IMR-90 (cell line): ENCODE measurements at regions not wholly inside any gene's neighbourhood (a gene's known extent, or its start where the extent isn't known, plus 50 kb on each side); places are given as distances from the start of the nearest gene placed in this dataset.

Source experiments
- ATAC-seq: fragments of 200-7000 bp; cut with Tn5 transposase; 2 replicates; pipeline ENCODE4 v1.9.1; 2020; ENCODE audit warnings: low read depth, mild to moderate bottlenecking, moderate library complexity
- BruUV-seq: library from RNA; stranded (reverse); fragments of 400-500 nt; replicated peaks from 2 replicates; lab custom pipeline; 2021; lab: Mats Ljungman, UMichigan
- CTCF ChIA-PET: fragments of 300-600 bp; formaldehyde crosslinking; extraction: SDS; loops from one replicate; lab custom pipeline; 2021; ENCODE audit warnings: antibody characterized with exemption; lab: Yijun Ruan, JAX
- POLR2A ChIA-PET: fragments of 300-600 bp; sonication (Branson Sonifier 250); formaldehyde crosslinking; loops from one replicate; lab custom pipeline; 2022; ENCODE audit warnings: antibody characterized with exemption; ENCODE audit not compliant: unreplicated experiment; lab: Charles Lee
- DNase-seq: peaks from one replicate; pipeline ENCODE4 v3.0.0; 2013
- H2AFZ ChIP-seq: replicated peaks from 2 replicates; pipeline ENCODE3; 2013; ENCODE audit warnings: low read length, mild to moderate bottlenecking; ENCODE audit not compliant: poor library complexity
- H2AK5ac ChIP-seq: 2 replicates; pipeline ENCODE4 v1.6.1; 2013; ENCODE audit warnings: low read depth, low read length, inconsistent platforms
- H2AK9ac ChIP-seq: replicated peaks from 2 replicates; pipeline ENCODE3; 2013; ENCODE audit warnings: mild to moderate bottlenecking, low read depth, low read length, moderate library complexity; ENCODE audit not compliant: poor library complexity
- H2BK120ac ChIP-seq: 2 replicates; pipeline ENCODE4 v1.6.1; 2013; ENCODE audit warnings: low read depth, low read length, inconsistent platforms
- H2BK15ac ChIP-seq: 3 replicates; pipeline ENCODE4 v1.6.1; 2013; ENCODE audit warnings: low read depth, low read length, inconsistent platforms
- H2BK20ac ChIP-seq: 2 replicates; pipeline ENCODE4 v1.6.1; 2013; ENCODE audit warnings: low read depth, mild to moderate bottlenecking, inconsistent platforms, low read length, moderate library complexity
- H2BK5ac ChIP-seq: 2 replicates; pipeline ENCODE4 v1.6.1; 2013; ENCODE audit warnings: mild to moderate bottlenecking, low read depth, low read length, inconsistent platforms; ENCODE audit not compliant: poor library complexity, severe bottlenecking
- H3K14ac ChIP-seq: replicated peaks from 2 replicates; pipeline ENCODE4 v1.6.1; 2013; ENCODE audit warnings: low read depth, low read length, inconsistent platforms
- H3K18ac ChIP-seq: 2 replicates; pipeline ENCODE4 v1.6.1; 2013; ENCODE audit warnings: low read depth, low read length, control low read depth
- H3K23ac ChIP-seq: 2 replicates; pipeline ENCODE4 v1.6.1; 2013; ENCODE audit warnings: low read depth, low read length, inconsistent platforms
- H3K27ac ChIP-seq: 2 replicates; pipeline ENCODE4 v1.5.1; 2013; ENCODE audit warnings: mild to moderate bottlenecking, control low read depth, low read length; ENCODE audit not compliant: insufficient read depth
- H3K27me3 ChIP-seq: 2 replicates; pipeline ENCODE4 v1.6.1; 2013; ENCODE audit warnings: low read length; ENCODE audit not compliant: control insufficient read depth, insufficient read depth
- H3K36me3 ChIP-seq: 2 replicates; pipeline ENCODE4 v1.6.1; 2013; ENCODE audit warnings: low read length, mixed read lengths; ENCODE audit not compliant: control insufficient read depth, insufficient read depth
- H3K4ac ChIP-seq: 2 replicates; pipeline ENCODE4 v1.6.1; 2013; ENCODE audit warnings: low read depth, low read length, inconsistent platforms
- H3K4me1 ChIP-seq: 2 replicates; pipeline ENCODE4 v1.6.1; 2013; ENCODE audit warnings: low read length, mixed read lengths; ENCODE audit not compliant: control insufficient read depth, insufficient read depth
- H3K4me2 ChIP-seq: 2 replicates; pipeline ENCODE4 v1.6.1; 2013; ENCODE audit warnings: low read depth, mild to moderate bottlenecking, control low read depth, low read length, moderate library complexity
- H3K4me3 ChIP-seq: 2 replicates; pipeline ENCODE4 v1.5.1; 2013; ENCODE audit warnings: low read depth, mild to moderate bottlenecking, control low read depth, low read length, moderate library complexity; ENCODE audit not compliant: insufficient read depth
- H3K56ac ChIP-seq: 2 replicates; pipeline ENCODE4 v1.6.1; 2013; ENCODE audit warnings: low read length, inconsistent platforms; ENCODE audit not compliant: insufficient read depth; ENCODE audit errors: extremely low read depth
- H3K79me1 ChIP-seq, 2 experiments: 2 replicates each; pipeline ENCODE4 v1.6.1; 2013; ENCODE audit warnings: low read length in 2 of 2, inconsistent platforms in 1 of 2, low read depth in 1 of 2
- H3K9ac ChIP-seq: 2 replicates; pipeline ENCODE4 v1.6.1; 2013; ENCODE audit warnings: low read depth, low read length, control low read depth
- H3K9me1 ChIP-seq: 2 replicates; pipeline ENCODE4 v1.6.1; 2013; ENCODE audit warnings: low read length, inconsistent platforms; ENCODE audit not compliant: insufficient read depth
- H3K9me3 ChIP-seq: 2 replicates; pipeline ENCODE4 v1.6.1; 2013; ENCODE audit warnings: low read length; ENCODE audit not compliant: control insufficient read depth, insufficient read depth
- H4K20me1 ChIP-seq: 2 replicates; pipeline ENCODE4 v1.6.1; 2013; ENCODE audit warnings: low read length, inconsistent platforms; ENCODE audit not compliant: insufficient read depth
- H4K5ac ChIP-seq: 2 replicates; pipeline ENCODE4 v1.6.1; 2013; ENCODE audit warnings: mild to moderate bottlenecking, low read depth, low read length, control low read depth
- H4K8ac ChIP-seq, 2 experiments: 2 replicates each; pipeline ENCODE4 v1.6.1; 2013; ENCODE audit warnings: low read depth in 2 of 2, low read length in 2 of 2, control low read depth in 1 of 2, inconsistent platforms in 1 of 2
- H4K91ac ChIP-seq: 2 replicates; pipeline ENCODE4 v1.6.1; 2013; ENCODE audit warnings: low read depth, low read length, inconsistent platforms; ENCODE audit not compliant: insufficient read depth
- BHLHE40 ChIP-seq: fragments of 150-350 bp; IDR thresholded peaks from 2 replicates; pipeline ENCODE4 v1.6.1; 2016; ENCODE audit warnings: mild to moderate bottlenecking, low read depth, low read length
- CEBPB ChIP-seq: IDR thresholded peaks from 2 replicates; pipeline ENCODE4 v1.6.1; 2012; ENCODE audit warnings: low read depth, low read length, improper control_type of control experiment
- CHD1 ChIP-seq: IDR thresholded peaks from 2 replicates; pipeline ENCODE4 v1.6.1; 2012; ENCODE audit warnings: low read depth, low read length, improper control_type of control experiment
- FOS ChIP-seq: fragments of 150-350 bp; IDR thresholded peaks from 2 replicates; pipeline ENCODE4 v1.6.1; 2016; ENCODE audit warnings: low read depth, low read length
- MAFK ChIP-seq: IDR thresholded peaks from 2 replicates; pipeline ENCODE4 v1.6.1; 2012; ENCODE audit warnings: low read depth, low read length, improper control_type of control experiment
- MAZ ChIP-seq: IDR thresholded peaks from 2 replicates; pipeline ENCODE4 v1.6.1; 2012; ENCODE audit warnings: low read depth, mild to moderate bottlenecking, low read length, improper control_type of control experiment, moderate library complexity, borderline replicate concordance
- MXI1 ChIP-seq: IDR thresholded peaks from 2 replicates; pipeline ENCODE4 v1.6.1; 2012; ENCODE audit warnings: low read depth, mild to moderate bottlenecking, low read length, moderate library complexity, borderline replicate concordance
- NFE2L2 ChIP-seq: fragments of 150-350 bp; IDR thresholded peaks from 2 replicates; pipeline ENCODE4 v1.6.1; 2016; ENCODE audit warnings: low read depth, mild to moderate bottlenecking, low read length
- POLR2A ChIP-seq: IDR thresholded peaks from 2 replicates; pipeline ENCODE4 v1.6.1; 2012; ENCODE audit warnings: mild to moderate bottlenecking, low read depth, low read length
- RAD21 ChIP-seq: IDR thresholded peaks from 2 replicates; pipeline ENCODE4 v1.6.1; 2012; ENCODE audit warnings: low read length, improper control_type of control experiment
- RCOR1 ChIP-seq: IDR thresholded peaks from 2 replicates; pipeline ENCODE4 v1.6.1; 2012; ENCODE audit warnings: mild to moderate bottlenecking, low read length, improper control_type of control experiment; ENCODE audit not compliant: insufficient replicate concordance
- RFX5 ChIP-seq: IDR thresholded peaks from 2 replicates; pipeline ENCODE4 v1.8.0; 2012; ENCODE audit warnings: low read depth, mild to moderate bottlenecking, low read length, moderate library complexity
- SMC3 ChIP-seq: fragments of 150-350 bp; IDR thresholded peaks from 2 replicates; pipeline ENCODE4 v1.6.1; 2016; ENCODE audit warnings: low read depth, mild to moderate bottlenecking, antibody characterized with exemption, low read length, moderate library complexity
- WGBS, 2 experiments: methylation state at CpG; one replicate each; pipeline versions ENCODE4 v1.1.5 to v1.1.7; 2013; ENCODE audit warnings: missing lambda C conversion rate in 2 of 2; ENCODE audit not compliant: insufficient read length in 1 of 2; ENCODE audit errors: extremely low coverage in 2 of 2; 5-methylcytosine and 5-hydroxymethylcytosine counted together
- dilution Hi-C: fragments of 300-500 bp; cut with HindIII; formaldehyde crosslinking; loops from one replicate; pipeline ENCODE4 v1.14.3; 2018; ENCODE audit warnings: low sequenced_read_pairs; ENCODE audit not compliant: unreplicated experiment
- in situ Hi-C: fragments of 300-500 bp; cut with MboI; formaldehyde crosslinking; loops from 3 replicates; pipeline ENCODE4 v1.14.3; 2019; ENCODE audit warnings: low sequenced_read_pairs, inconsistent platforms, mixed read lengths
- intact Hi-C: fragments of 100-400 bp; cut with micrococcal nuclease; formaldehyde crosslinking; loops from 2 replicates; pipeline ENCODE4 v1.10.0; 2022
- TF ChIP-seq, protein P1 (sequence below): fragments of 150-350 bp; IDR thresholded peaks from 2 replicates; pipeline ENCODE4 v1.6.1; 2017; ENCODE audit warnings: mild to moderate bottlenecking, antibody characterized with exemption, low read length, low read depth
- TF ChIP-seq, protein P2 (sequence below): fragments of 150-350 bp; IDR thresholded peaks from 2 replicates; pipeline ENCODE4 v1.6.1; 2016; ENCODE audit warnings: low read depth, mild to moderate bottlenecking, low read length, moderate library complexity, borderline replicate concordance

DNA sequence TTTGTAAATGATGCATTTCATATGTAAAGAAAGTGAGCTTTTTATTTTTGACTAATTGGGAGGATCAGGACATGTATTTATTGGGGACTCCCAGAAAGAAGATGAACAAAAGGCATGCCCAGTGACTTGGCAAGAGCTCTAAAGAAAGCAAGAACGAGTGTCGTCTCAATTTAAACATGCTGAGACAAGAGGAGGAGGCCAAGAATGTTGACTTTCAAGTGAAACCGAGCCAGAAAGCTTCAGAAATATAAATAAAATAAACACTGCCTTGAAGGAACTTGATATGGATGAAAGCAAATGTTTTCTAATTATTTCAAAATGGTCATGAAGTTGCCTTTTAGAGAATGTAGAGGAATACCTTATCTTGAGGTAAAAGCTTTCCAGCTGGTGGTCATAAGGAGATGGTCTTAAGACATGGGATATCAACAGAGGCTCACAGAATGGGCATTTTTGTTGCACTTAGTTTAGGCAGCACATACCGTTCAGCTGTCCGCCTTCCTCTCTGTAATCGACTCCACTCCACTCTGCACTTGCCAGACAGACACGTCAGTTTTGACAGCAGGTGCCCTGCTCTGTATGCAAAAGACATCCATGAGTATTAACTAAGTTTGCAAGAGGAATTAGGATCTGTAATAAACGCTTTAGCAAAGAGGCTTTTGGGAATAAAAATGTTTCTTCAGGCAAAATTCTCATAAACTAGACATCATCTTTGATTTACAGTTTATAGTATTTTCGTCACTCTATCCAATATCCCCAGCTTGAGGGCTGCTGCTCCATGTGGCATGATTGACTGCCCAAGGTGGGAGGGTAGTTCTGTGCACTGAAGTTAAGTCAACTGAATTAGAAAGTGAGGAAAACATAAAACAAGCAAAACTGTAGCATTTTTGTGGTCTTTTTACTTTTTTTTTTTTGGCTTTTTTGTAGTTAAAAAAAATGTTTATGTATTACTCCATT, 613.1 kb downstream of the PKHD1 start:
- no peak overlapping the region for H4K91ac ChIP-seq
- no peak overlapping the region for H3K56ac ChIP-seq
- H3K79me1 ChIP-seq, result no peaks in the 10 kb centered on the region
- H2BK5ac ChIP-seq, result no peak overlapping the region
- H4K5ac ChIP-seq, result no peak overlapping the region
- H3K9ac ChIP-seq, result no peak overlapping the region
- intact Hi-C loops, result no loop called here
- ChIA-PET POLR2A (no interaction called here), CTCF (no interaction called here)
- no peaks in the 10 kb centered on the region for H3K27me3 ChIP-seq
- H3K4ac ChIP-seq, result no peak overlapping the region
- H3K27ac ChIP-seq, result no peak overlapping the region
- no peak overlapping the region for H2BK120ac ChIP-seq
- no peak overlapping the region for H2AFZ ChIP-seq
- no peak overlapping the region for H3K18ac ChIP-seq
- DNase-seq (no peak), ATAC-seq (no peak)
- no peak overlapping the region for H3K4me3 ChIP-seq
- no peaks in the 10 kb centered on the region for H3K9me1 ChIP-seq
- no TSS peak for BruUV-seq
- H3K4me1 ChIP-seq, result no peaks in the 10 kb centered on the region
- dilution Hi-C loops, result no loop called here
- no peak overlapping the region for H3K23ac ChIP-seq
- H3K9me3 ChIP-seq, result peaks cover 4% of the 10 kb centered on the region
- H2BK15ac ChIP-seq, result no peak overlapping the region
- no peak overlapping the region for H3K4me2 ChIP-seq
- H2BK20ac ChIP-seq, result no peak overlapping the region
- H4K20me1 ChIP-seq, result no peaks in the 10 kb centered on the region
- no CpG with 5 or more reads among the region's 9 CpGs for WGBS, 2 experiments
- no peak overlapping the region for H2AK5ac ChIP-seq
- in situ Hi-C loops, result no loop called here
- no peak overlapping the region for H2AK9ac ChIP-seq
- H4K8ac ChIP-seq, result no peak overlapping the region
- H3K36me3 ChIP-seq, result no peaks in the 10 kb centered on the region
- H3K14ac ChIP-seq, result no peak overlapping the region
- TF ChIP-seq FOS (no peak), CEBPB (no peak), MAZ (no peak), BHLHE40 (no peak), RCOR1 (no peak), CHD1 (no peak), RFX5 (no peak), MXI1 (no peak), POLR2A (no peak), SMC3 (no peak), NFE2L2 (no peak), RAD21 (no peak), MAFK (no peak)
- TF ChIP-seq, protein P1, sequence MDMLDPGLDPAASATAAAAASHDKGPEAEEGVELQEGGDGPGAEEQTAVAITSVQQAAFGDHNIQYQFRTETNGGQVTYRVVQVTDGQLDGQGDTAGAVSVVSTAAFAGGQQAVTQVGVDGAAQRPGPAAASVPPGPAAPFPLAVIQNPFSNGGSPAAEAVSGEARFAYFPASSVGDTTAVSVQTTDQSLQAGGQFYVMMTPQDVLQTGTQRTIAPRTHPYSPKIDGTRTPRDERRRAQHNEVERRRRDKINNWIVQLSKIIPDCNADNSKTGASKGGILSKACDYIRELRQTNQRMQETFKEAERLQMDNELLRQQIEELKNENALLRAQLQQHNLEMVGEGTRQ, result no peak
- TF ChIP-seq, protein P2, sequence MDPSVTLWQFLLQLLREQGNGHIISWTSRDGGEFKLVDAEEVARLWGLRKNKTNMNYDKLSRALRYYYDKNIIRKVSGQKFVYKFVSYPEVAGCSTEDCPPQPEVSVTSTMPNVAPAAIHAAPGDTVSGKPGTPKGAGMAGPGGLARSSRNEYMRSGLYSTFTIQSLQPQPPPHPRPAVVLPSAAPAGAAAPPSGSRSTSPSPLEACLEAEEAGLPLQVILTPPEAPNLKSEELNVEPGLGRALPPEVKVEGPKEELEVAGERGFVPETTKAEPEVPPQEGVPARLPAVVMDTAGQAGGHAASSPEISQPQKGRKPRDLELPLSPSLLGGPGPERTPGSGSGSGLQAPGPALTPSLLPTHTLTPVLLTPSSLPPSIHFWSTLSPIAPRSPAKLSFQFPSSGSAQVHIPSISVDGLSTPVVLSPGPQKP, result no peak
